Stimulated activated CD4-positive, alpha-beta T cell treated with anti-CD3 and anti-CD28 coated beads, Interleukin-4, amount 100 ng/mL, for 4 hours (primary cell): ENCODE measurements at regions not wholly inside any gene's neighbourhood (a gene's known extent, or its start where the extent isn't known, plus 50 kb on each side); places are given as distances from the start of the nearest gene placed in this dataset.
"Not testable (repeated sequence)": the region's sequence is repeated elsewhere in the genome, so short reads cannot be mapped to it uniquely, and the experiment has no call there.

Experiments used
- DNase-seq, 2 experiments: peaks; one replicate each; pipeline ENCODE4 v3.0.0-alpha.2; 2020

DNA sequence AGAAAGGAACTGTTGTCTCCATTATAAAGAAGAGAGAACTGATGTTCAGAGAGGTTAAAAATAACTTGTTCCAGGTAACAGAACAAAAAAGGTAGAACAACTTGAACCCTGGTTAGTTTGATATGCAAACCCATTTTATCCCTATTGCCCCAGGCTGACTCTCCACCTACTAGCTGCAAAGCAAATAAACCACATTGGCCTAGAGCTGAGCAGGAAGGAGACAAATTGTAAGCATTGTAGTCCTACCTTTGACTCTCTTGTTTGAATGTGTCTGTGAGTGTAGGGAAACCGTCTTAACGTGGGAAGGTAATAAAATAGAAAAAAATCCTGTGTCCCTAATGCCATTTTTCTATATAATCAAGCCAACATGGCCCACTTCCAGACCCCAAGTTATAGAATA, 126.4 kb downstream of the CCER1 start:
- no peak for DNase-seq

DNA sequence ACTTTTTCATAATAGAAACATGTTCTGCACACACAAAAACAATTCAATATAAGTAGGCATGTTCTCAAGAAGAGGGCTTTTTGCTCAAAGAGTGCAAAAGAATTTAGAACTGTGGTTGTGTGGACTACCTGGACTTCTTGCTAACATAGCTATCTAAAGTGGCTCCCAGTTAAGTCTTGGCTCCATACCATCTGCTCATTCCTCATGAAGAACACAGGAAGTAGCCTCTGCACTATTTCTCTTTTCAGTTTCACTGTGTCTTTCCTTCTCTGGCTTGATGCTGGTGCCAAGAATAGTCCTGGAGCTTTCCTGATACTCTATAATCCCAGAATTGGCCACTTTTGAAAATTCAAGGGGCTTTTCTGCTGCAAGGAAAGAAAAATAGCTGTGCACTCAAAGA, 127.4 kb downstream of the CCER1 start:
- no peak for DNase-seq

DNA sequence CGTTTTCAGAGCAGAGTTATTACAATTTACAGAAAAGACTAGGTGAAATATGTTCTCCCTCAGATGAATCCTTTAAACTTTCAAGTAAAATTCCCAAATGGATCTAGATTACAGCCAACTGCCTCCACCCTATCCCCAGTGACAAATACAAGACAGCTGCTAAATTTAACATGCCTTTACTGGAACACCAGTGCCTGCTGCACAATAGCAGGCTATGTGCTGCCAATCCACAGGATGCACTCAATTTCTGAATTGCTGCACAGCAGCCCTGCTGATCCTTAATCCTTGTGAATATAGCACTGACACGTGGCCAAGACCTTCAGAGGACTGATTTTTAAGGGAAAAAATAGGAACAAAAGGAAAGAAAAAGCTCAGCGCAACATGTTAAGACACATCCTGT, 128.9 kb downstream of the CCER1 start:
- no peak for DNase-seq

DNA sequence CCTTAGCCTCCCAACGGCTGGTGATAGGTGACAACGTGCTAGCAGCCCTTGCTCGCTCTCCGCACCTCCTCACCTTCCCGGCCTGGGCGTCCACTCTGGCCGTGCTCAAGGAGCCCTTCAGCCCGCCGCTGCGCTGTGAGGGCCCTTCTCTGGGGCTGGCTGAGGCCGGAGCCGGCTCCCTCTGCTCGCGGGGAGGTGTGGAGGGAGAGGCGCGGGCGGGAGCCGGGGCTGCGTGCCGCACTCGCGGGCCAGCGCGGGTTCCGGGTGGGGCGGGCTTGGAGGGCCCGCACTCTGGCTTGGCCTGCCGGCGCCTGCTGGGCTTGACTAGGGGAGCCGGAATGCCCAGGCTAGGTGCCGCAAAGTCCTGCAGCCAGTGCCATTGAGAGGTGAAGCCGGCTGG, 131.1 kb downstream of the CCER1 start:
- no peak for DNase-seq

DNA sequence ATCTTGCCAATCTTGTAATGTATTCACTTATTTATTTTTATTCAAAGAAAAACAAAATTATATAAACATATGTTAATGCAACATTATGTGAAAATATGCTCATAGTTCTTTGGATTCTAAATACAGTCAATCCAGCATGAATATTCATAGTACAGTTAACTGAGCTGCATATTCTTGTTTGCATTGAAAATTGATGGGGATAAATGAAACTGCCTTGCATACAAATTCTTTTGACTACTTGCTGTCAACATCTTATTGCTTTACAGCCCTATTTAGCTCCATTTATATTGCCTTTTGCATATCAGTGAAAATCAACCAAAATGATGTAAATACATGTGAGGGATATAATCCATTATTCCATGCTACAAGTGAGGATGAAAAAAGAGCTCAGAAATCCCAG, 135.3 kb downstream of the CCER1 start:
- DNase-seq, result no peak

DNA sequence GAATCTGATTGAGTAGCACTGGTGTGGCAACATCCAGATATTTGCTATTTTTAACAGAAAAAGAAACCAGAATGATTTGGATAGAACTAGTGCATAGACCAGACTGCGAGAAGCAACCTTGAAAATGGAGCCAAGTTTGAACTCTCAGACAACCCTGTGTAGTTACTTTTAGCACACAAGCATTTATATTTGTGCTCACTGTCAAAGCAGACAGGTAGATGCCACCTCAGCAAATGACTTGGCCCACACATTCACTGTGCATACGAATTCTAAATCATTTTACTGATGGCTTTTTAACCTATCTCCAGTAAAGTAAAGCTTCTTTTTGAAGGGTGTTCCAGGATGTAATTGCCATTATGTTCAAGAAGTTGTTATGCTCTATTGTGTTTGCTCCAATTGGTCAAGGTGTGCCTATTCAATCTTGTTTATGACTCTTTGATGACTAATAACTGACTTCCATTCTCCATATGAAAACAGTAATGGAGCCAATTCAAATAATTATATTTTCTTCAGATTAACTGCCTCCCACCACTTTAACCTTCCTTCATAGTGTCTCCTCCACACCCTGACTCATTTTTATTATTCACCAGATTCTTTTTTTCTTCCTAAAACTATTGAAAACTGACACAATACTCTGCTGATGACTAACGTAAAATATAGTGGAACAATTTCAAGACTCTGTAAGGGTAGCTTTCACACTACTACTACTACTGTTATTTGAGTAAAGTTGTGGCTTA, 138.5 kb downstream of the CCER1 start:
- DNase-seq, result no peak

DNA sequence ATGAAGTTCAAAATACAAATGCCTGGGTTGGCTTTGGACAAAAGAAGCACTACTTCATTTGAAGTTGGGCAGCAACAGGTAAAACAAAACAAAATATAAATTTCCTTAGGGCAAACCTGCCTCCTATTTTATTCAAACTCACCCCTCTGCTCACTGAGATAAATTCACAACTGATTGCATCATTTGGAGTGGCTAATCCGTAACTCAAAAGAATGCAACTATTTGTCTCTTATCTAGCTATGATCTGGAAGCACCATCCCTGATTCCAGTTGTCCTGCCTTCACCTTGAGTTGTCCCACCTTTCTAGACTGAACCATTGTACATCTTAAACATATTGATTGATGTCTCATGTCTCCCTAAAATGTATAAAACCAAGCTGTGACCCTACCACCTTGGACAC, 145.0 kb downstream of the CCER1 start:
- no peak for DNase-seq

DNA sequence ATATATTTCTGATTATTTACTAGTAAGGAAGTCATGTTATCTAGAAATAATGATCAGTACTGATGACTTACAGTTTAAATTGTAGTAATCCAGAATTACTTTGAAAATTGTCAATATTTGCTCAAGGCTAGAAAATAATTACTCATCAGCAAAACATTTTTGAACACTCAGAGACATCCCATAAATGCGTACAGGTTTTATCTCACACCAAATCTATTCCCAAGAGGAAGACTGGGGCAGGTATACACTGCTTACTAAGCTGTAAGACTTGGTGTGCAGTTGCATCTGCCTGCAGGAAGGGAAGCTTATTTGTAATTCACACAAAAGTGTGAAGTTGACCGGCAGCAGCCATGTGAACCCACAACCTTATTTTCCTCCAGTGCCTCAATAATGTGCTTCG, 146.4 kb downstream of the CCER1 start:
- DNase-seq, result no peak

DNA sequence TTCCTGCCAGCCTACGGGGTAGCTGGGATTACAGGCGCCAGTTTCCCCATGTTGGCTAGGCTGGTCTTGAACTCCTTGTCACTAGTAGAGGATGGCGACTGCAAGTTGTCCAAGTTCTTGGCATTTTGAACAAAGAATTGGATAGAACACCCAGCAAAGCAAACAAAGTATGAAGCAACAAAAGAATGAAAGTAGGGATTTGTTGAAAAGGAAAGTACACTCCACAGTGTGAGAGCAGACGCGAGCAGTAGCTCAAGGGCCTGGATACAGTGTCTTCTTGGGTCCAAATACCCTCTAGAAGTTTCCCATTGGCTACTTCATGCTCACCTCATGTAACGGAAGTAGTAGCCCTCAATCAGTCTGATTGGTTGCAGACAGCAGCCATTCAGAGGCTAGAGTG, 152.2 kb downstream of the CCER1 start:
- DNase-seq, result no peak

DNA sequence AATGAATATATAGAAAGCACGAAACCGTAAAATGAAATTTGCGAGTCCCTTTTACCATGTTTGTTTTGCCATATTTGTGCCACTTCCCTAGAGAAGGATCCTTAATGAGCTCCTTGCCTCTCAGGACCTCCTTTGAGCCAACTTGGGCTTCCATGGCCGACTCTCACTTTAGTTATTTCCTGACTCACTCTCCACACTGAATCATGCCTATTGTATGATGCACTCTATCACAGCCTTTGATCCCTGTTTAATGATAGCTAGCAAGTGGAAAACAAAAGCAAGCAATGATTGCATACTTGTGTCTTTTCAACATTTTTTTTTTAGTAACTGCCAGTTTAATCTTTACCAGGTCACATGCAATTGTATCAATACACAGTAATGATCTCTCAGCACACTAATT, 153.2 kb downstream of the CCER1 start:
- DNase-seq, result no peak

DNA sequence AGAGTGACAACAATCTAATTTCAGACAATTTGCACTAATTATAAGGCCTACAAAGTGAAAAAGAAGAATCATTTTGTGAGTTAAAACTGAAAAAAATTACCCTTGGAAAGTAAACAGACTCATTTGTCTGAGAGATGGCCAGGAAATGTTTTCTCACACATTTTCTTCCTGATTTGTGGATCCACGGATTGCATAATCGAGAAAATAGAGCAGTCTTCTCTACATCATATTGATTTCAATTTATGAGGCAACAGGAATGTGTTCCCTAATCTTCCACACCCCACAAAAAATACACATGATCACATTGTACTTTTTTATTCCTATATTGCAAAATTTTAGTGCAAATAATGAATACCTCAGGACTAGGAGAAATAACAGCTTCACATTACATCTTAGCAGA, 160.8 kb downstream of the CCER1 start:
- no peak for DNase-seq

DNA sequence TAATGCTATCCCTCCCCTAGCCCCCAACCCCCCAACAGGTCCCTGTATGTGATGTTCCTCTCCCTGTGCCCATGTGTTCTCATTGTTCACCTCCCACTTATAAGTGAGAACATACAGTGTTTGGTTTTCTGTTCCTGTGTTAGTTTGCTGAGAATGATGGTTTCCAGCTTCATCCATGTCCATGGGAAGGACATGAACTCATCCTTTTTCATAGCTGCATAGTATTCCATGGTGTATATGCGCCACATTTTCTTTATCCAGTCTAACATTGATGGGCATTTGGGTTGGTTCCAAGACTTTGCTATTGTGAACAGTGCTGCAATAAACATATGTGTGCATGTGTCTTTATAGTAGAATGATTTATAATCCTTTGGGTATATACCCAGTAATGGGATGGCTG, 162.3 kb downstream of the CCER1 start:
- not testable (repeated sequence) for DNase-seq

DNA sequence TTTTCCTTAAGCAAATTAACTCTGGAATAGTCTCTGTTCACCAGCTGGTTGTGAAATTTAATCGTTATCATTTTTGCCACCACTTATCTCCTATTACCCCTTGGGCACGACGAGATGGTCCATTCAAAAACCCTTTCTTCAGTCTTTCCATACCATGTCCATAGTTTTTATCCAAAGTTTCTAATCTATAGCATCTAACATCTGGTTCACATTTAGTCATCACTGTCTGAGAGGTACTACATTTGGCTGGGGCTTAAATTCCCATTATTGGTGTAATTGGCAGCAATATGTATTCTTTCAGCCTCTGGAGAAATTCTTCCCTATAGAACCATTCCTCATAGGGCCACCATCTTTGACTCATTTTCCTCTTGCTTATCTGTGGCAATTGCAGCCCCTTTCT, 163.5 kb downstream of the CCER1 start:
- DNase-seq, result no peak

DNA sequence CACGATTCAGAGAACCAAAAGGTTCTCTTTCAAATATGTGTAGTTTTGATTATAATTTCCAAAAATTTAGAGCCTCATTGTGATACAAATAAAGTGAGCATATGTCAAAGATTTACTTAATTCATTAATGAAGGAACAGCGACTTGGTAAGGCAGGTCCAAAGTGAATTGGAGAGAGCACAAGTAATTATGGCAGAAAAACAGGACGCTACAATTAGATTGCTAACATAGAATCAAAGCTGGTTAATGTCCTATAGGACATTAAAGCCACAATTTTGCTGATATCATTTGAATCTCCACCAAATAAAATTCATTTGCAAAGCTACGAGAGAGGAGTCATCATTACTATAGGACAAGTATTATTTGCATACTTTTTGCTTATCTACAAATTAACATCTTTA, 164.2 kb downstream of the CCER1 start:
- no peak for DNase-seq

DNA sequence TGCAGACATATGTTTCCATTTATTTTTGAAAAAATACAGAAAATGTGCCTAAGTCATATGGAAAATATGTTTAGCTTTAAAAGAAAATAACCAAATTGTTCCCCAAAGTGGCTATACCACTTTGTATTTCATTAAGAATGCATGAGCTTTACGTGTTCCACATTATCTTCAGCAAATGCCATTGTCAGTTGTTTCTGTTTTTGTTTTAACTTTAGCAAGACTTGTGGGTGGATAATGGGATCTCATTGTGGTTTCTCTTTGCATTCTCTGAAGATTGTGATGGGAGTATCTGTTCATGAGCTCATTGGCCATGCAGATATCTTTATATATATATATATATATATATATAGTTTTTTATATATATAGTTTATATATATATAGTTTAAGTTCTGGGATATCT, 181.5 kb downstream of the CCER1 start:
- no peak for DNase-seq

DNA sequence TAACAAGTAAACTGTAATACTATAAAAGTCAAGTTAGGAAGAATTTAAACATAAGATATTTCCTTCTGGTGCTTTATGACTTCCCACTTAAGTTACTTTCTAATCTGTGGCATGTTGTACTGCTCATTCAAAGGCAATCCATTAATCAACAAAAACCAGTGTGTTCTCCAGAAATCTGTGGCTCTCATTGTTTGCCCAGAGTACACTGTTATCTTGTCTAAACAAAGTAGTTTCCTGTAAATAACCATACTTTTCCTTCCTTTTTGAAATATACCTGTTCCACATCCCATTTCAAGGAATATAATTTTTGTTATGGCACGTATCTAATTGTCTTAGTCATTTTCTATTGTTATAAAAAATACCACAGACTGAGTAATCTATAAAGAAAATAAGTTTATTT, 184.1 kb downstream of the CCER1 start:
- no peak for DNase-seq

DNA sequence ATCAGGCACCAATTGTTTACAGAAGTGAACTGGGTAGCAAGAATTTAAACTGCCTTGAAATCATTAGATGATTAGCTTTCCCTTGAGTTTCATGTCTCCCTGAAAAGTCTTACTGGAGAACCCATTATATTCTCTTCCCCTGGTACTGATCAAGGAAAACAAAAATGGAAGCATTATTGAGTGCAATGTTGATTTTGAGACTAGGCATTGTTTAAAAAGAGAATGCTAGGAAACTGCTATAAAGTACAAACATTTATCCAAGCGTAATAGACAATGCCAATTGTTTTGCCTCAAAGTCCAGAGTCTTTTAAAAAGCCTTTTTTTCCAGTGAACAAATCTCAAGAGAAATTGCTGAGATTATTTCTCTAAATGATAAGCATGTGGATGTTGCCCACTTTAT, 197.0 kb downstream of the CCER1 start:
- DNase-seq, result no peak

DNA sequence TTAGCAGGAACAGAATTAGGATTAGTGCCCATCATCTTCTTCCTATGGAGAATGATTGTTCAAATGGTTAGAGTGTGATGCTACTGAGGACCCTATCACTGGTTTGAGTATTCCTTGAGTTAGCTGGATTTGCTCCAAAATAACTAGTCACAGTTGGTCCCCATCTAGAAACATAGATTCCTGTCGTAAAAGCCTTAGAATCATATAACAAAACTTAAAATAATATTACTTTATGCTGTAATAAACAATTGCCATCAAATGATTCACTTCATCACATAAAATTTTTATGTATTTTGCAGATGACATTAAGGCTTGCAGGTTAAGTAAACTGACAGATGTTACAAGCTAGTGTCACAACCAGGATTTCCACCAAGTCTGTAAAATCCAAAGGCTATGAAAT, 209.8 kb downstream of the CCER1 start:
- no peak for DNase-seq

DNA sequence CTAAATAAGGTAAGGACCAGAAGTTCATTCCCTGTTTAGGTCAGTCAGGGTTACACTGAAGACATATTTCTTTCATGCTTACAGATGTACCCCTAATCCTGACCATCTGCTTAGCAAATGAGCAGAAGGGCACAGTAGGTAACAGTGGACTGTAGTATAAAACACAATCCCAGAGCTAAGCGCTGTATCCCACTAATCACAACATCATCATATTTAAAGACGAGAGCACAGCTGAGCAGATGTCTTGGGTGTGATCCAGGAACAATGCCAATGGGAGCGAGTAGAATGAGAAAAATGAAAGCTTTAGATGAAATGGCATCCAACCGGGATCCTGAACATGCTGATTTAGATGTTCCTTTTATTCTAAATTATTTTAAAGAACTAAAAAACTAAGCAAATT, 213.4 kb downstream of the CCER1 start:
- DNase-seq, result no peak

DNA sequence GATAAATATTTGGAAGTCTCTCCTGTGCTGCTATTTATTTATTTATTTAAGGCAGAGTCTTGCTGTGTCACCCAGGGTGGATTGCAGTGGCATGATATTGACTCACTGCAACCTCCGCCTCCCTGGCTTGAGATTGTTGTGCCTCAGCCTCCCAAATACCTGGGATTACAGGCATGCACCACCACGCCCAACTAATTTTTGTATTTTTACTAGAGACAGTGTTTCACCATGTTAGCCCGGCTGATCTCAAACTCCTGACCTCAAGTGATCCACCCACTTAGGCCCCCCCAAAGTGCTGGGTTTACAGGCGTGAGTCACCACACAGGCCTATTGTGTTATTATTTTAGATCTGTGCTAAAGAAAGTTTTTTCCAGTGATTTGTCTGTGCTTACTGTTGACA, 225.2 kb downstream of the CCER1 start:
- no peak for DNase-seq

DNA sequence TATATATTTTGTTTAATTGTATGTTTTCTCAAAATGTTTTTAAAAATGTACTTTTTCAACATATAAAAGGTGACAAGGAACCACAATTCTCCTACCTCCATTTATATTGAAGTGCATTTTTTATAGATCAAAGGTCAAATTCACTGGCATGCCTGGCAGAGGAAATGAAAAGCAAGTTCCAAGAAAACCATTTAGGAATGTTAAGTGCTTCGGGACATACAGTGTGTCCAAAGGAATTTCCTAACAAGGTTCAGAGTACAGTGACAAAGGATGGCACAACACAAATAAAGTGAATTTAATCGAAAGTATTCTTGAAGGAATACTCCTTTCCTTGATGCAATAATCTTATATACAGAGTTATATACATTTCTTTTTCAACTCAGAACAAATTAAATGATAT, 242.3 kb downstream of the CCER1 start:
- DNase-seq, result no peak

DNA sequence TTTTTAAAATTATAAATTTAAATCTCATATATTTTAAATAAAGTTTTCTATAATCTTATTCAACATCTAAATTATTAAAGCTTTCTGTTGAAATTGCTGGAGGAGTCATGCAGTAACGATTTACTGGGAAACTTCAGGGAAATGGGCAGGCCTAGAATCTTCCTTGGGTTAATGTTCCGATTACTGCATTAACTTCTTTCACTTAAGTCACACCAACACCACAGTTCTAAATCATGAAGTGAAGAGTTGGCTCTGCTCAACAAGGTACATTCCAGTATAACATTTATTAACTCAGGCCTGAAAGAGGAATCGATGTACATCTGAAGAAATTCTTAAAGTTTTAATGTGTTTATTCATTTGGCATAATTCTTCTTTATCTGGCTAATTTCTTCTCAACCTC, 244.3 kb downstream of the CCER1 start:
- no peak for DNase-seq

DNA sequence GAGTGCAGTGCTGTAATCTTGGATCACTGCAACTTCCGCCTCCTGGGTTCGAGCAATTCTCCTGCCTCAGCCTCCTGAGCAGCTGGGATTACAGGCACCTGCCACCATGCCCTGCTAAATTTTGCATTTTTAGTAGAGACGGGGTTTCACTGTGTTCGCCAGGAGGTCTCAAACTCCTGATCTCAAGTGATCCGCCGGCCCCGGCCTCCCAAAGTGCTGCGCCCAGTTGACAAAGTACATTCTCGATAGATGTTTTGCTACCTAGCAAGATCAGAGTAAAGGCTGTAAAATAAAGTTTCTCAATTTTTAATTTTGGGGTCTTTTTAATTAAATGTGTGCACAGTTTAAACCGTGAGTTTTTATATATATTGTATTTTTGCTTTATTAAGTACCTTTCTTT, 248.9 kb downstream of the CCER1 start:
- no peak for DNase-seq

DNA sequence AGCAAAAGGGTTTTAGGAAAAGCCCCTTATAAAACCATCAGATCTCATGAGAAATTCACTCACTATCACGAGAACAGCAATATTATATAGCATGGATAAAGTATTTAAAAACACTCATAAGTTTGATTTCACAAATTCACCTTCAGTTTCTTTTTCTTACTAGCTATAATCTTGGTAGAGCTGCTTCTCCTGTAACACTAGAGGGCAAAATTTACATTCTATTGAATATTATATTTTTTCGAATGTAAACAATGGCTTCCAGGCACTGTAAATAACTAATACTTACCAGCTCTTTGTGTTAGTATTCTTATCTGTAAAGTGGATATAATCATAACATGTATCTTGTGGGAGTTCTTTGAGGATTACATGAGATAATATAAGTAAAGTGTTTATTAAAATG, 259.6 kb downstream of the CCER1 start:
- DNase-seq, result no peak

DNA sequence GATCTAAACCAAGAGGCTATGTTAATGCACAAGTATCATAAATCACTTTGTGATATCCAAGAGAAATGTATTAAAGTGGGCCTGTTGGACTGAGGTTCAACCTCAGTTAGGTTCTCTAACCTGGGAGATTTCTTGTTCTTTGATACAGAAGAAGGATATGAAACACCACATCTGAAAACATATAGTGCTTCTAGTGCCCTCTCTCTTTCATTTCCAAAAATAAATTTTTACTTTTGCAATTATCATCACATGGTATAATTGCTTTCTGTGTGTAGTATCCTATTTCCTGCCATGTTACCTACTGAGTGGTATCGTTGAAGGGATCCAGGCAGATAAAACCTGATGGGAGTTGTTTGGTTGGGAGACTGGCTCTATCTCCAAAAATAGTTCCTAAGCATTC, 264.9 kb downstream of the CCER1 start:
- no peak for DNase-seq

DNA sequence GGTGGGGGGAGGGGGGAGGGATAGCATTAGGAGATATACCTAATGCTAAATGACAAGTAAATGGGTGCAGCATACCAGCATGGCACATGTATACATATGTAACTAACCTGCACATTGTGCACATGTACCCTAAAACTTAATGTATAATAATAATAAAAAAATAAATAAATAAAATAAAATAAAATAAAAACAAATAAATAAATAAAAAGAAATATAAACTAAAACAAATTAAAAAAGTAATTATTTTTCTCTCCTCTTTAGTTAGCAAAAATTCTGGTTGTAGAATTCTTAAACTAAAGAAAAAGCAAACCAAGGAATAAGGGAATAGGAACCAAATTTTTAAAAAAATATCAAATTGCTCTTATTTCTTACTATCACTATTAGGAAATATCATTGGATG, 267.3 kb downstream of the CCER1 start:
- not testable (repeated sequence) for DNase-seq
